GM21367 (cell line): ENCODE measurements at regions not wholly inside any gene's neighbourhood (a gene's known extent, or its start where the extent isn't known, plus 50 kb on each side); places are given as distances from the start of the nearest gene placed in this dataset.

Source experiments
- ATAC-seq: cut with Tn5 transposase; IDR thresholded peaks from one replicate; pipeline ENCODE4 v1.9.1; 2021; ENCODE audit not compliant: unreplicated experiment

- no peak for ATAC-seq
Observed at GRCh38 chr21:35412231-35412630, 363.1 kb upstream of the RUNX1 start.

GRCh38 chr21:35411434-35411833 is 362.3 kb upstream of the RUNX1 start:
- no peak for ATAC-seq

- no peak for ATAC-seq
Observed at GRCh38 chr21:35410656-35411055, 361.6 kb upstream of the RUNX1 start.

- no peak for ATAC-seq
Observed at GRCh38 chr21:35410123-35410522, 361.0 kb upstream of the RUNX1 start.

- no peak for ATAC-seq
Observed at GRCh38 chr21:35408401-35408800, 359.3 kb upstream of the RUNX1 start.

- ATAC-seq, result no peak
Observed at GRCh38 chr21:35406635-35407034, 357.5 kb upstream of the RUNX1 start.

GRCh38 chr21:35405981-35406380 is 356.9 kb upstream of the RUNX1 start:
- ATAC-seq, result no peak

GRCh38 chr21:35404247-35404646 is 355.1 kb upstream of the RUNX1 start:
- no peak for ATAC-seq

GRCh38 chr21:35402061-35402460 is 353.0 kb upstream of the RUNX1 start:
- ATAC-seq, result no peak

- no peak for ATAC-seq
Observed at GRCh38 chr21:35401476-35401875, 352.4 kb upstream of the RUNX1 start.

- no peak for ATAC-seq
Observed at GRCh38 chr21:35400233-35400939, 351.3 kb upstream of the RUNX1 start.

GRCh38 chr21:35399706-35400105 is 350.6 kb upstream of the RUNX1 start:
- ATAC-seq, result no peak

- no peak for ATAC-seq
Observed at GRCh38 chr21:35399002-35399530, 350.0 kb upstream of the RUNX1 start.

GRCh38 chr21:35398346-35398982 is 349.4 kb upstream of the RUNX1 start:
- no peak for ATAC-seq

GRCh38 chr21:35397781-35398180 is 348.7 kb upstream of the RUNX1 start:
- no peak for ATAC-seq

GRCh38 chr21:35396655-35397054 is 347.6 kb upstream of the RUNX1 start:
- no peak for ATAC-seq

GRCh38 chr21:35395728-35396127 is 346.6 kb upstream of the RUNX1 start:
- ATAC-seq, result no peak

- ATAC-seq, result no peak
Observed at GRCh38 chr21:35394634-35395369, 345.7 kb upstream of the RUNX1 start.

- ATAC-seq, result no peak
Observed at GRCh38 chr21:35394049-35394448, 344.9 kb upstream of the RUNX1 start.

GRCh38 chr21:35390013-35390776 is 341.1 kb upstream of the RUNX1 start:
- ATAC-seq, result no peak

GRCh38 chr21:35386491-35387079 is 337.5 kb upstream of the RUNX1 start:
- no peak for ATAC-seq
